ENCODE measurements at regions not wholly inside any gene's neighbourhood (a gene's known extent, or its start where the extent isn't known, plus 50 kb on each side); places are given as distances from the start of the nearest gene placed in this dataset.
"Not testable (repeated sequence)": the region's sequence is repeated elsewhere in the genome, so short reads cannot be mapped to it uniquely, and the experiment has no call there.

DNA sequence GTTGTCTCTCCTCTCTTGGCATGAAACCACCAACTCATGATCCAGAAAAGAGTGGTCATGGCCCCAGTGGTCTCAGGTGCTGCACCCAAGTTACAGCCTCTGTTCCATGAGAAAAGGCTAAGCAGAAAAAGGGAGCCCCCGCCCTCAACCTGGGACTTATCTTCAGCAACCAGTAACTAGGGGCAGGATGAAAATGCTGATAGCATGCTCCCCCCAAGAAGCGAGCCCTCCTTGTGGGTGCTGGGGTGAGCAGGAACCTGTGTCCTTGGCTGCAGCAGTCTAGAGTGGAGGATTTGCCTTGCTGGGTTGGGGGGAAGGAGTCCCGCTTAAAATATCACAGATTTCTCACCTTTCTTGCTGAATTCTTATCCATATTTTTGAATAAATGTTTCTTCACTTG, 490.0 kb downstream of the SUCLG1 start:
- DNase-seq (ENCODE audit: low spot score): no peak

DNA sequence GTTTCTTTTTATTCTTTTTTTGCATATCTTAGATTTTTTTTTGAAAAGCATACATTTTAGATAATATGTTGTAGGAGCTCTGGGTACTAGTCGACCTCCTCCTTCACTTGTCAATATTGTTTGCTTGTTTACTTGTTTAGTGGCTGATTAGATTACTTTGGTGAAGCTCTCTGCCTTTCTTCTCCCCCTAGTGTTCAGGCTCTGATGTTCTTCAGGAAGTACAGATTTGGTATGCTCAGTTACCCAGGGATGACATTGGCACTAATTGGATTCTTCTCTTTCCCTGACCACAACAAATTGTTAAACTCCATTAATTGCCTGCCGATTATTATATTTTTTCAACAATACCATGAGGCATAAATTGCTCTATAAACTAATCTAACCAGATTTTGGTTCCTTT, 491.2 kb downstream of the SUCLG1 start:
- DNase-seq (ENCODE audit: low spot score): no peak

- DNase-seq (ENCODE audit: low spot score): not testable (repeated sequence)
Observed at GRCh38 chr2:83966946-83967345, 492.1 kb downstream of the SUCLG1 start.

GRCh38 chr2:83961512-83961911, 497.6 kb downstream of the SUCLG1 start:
- DNase-seq (ENCODE audit: low spot score): no peak

DNA sequence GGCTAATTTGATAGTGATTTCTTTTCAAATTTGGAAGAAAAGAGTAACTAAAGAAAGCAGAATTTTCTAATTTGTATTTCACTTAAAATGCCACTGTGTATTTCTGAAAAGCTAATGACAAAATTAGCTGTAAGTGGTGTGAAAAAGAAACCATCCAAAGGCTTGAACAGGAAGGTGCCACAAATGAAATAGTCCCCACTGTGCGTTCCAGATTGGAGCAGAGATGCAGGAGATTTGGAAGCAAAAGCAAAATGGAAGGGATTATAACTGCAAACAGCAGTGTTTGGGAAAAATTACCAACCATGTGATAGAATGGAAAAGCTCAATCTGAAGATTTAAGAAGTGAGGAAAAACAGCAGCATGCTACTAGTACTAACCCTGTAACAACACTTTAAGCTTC, 498.7 kb downstream of the SUCLG1 start:
- no peak for DNase-seq (ENCODE audit: low spot score)

- DNase-seq (ENCODE audit: low spot score): no peak
Observed at GRCh38 chr2:83959266-83959665, 499.8 kb downstream of the SUCLG1 start.

GRCh38 chr2:83956991-83957390, 502.1 kb downstream of the SUCLG1 start:
- DNase-seq (ENCODE audit: low spot score): no peak

- DNase-seq (ENCODE audit: low spot score): no peak
Observed at GRCh38 chr2:83953697-83954096, 505.4 kb downstream of the SUCLG1 start.

GRCh38 chr2:83951378-83951947, 507.6 kb downstream of the SUCLG1 start:
- DNase-seq (ENCODE audit: low spot score): no peak

GRCh38 chr2:83949361-83949760, 509.7 kb downstream of the SUCLG1 start:
- no peak for DNase-seq (ENCODE audit: low spot score)

DNA sequence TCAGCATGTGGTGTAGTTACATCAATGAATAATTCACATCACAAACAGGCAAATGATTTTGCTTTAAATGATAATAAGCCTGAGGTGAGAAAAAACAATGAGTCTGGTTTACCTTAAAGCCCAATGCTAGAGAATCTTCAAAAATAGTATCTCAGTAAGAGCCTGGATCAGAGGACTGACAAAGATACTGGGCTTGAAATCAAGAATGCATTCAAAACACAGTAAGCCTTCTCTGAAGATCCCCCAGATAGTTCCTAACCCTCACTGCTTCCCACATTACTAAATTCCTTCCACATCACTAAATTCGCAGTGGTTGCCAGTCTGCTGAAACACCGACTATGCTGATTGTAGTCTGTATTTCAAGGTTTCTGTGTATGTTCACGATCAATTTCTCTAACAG, 514.9 kb downstream of the SUCLG1 start:
- DNase-seq (ENCODE audit: low spot score): no peak

DNA sequence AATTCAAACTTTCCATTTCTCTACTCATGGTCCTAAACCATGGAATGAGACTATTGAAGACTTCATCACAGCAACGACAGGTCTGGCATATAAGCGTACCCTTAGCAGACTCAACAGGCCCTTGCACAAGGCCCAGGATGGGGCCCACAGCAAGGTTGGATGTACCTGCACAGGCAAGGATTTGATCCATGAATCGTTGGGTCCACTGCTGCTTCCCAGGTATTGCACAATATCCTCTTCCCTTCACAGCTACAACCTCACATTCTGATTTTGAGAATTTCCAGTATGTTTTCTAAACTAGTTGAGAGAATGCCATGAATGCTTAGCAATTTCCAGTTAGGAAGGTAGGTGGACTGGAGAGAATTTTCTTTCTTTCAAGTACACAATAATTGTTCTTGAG, 515.8 kb downstream of the SUCLG1 start:
- DNase-seq (ENCODE audit: low spot score): no peak

DNA sequence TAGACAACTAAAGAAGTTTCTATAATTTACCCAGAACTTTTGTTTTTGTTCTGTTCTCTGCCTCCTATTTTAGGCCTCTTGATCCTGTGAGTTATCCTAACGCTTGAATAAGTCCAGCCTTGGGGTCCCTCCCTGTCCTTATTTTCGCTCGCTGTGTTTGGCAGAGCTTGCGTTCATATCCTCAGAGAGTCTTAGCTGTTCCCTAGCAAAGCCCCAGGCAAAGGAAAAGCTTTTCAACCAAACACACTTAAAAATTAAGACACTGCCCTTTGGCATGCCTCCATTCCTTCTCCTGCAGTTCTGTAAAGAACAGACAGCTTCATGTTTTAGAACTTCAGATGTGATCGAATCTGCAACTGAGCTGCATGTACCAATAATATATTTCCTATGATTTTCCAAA, 517.2 kb downstream of the SUCLG1 start:
- DNase-seq (ENCODE audit: low spot score): no peak

DNA sequence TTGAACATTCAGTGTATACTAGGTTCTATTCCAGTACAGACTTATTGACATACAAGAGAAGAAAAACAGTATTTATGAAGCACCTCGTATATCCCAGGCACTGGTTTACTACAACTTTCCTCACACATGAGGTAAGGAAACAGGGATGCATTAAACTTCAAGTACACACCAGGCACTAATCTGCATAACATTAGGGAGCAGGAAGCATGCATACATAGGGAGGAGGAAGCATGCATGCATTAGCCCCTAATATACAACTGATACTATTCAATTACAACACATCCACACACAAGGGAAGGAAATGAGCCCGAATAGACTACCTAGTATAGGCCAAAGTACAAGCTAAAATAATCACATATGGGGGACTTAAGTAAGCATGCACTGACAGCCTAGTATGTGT, 525.3 kb downstream of the SUCLG1 start:
- DNase-seq (ENCODE audit: low spot score): no peak

DNA sequence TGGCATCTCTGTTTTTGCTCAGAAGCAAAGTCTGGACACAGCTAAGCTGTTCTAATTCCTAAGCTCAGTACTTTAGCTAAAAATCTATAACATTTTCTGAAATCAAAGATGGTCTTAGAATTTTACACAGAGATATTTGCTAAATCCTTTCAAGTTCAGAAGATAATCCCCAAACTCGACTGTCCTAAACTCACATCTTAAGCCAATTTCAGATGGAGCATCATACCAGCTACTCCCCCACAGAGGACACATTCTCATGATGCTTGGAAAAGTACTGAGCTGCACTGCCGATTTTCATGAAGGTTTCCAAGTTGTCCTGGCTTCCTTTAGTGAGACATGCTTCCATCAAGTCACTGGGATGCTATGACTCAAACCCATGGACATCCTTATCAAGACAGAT, 535.5 kb downstream of the SUCLG1 start:
- no peak for DNase-seq (ENCODE audit: low spot score)

GRCh38 chr2:83916559-83916958, 542.5 kb downstream of the SUCLG1 start:
- no peak for DNase-seq (ENCODE audit: low spot score)

DNA sequence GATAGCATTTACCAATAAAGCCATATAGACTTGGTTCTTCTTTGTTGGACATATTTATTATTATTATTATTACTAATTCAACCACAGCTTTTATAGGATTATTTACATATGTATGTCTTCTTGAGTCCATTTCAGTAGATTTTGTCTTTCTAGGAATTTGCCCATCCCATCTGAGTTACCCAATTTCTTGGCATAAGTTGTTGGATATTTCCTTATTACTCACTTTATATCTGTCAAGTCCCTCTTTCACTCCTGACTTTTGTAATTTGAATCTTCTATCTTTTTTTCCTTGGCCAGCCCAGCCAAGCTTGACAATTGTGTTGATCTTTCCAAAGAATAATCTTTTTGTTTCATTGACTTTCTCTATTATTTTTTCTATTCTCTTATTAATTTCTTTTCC, 543.7 kb downstream of the SUCLG1 start:
- no peak for DNase-seq (ENCODE audit: low spot score)

GRCh38 chr2:83908750-83909149, 550.3 kb downstream of the SUCLG1 start:
- DNase-seq (ENCODE audit: low spot score): no peak

- no peak for DNase-seq (ENCODE audit: low spot score)
Observed at GRCh38 chr2:83901317-83901716, 557.8 kb downstream of the SUCLG1 start.

DNA sequence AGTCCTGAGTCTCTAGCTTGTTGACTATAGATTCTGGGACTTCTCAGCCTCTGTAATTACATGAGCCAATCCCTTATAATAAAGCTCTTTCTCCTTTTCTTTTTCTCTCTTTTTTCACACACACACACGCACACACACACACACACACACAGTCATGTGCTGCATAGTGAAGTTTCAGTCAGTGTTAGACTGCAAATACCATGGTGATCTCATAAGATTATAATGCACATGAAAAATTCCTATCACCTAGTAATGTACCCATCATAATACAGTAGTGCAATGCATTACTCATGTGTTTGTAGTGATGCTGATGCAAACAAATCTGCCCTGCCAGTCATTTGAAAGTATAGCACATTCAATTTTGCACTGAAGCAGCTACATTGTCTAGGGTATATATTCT, 558.2 kb downstream of the SUCLG1 start:
- DNase-seq (ENCODE audit: low spot score): no peak

- no peak for DNase-seq (ENCODE audit: low spot score)
Observed at GRCh38 chr2:83899271-83899670, 559.8 kb downstream of the SUCLG1 start.

GRCh38 chr2:83894976-83895375, 564.1 kb downstream of the SUCLG1 start:
- DNase-seq (ENCODE audit: low spot score): no peak

DNA sequence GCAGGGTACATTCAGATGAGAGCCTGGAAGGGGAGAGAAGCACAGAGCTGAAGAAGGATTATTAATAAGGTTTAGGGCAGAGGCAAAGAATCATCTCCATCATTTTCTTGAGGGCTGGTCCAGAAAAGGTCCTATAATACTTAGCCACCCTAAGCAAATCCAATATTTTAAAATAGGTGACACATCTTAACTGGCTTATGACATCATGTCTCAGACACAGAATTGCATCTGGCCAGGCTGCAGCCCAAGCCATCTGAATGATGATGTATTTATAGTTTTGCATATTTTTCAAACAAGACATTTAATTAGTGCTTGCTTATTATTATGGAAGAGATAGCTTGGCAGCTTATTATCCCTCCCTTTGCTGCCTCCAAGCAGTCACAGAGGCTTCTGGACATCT, 571.3 kb downstream of the SUCLG1 start:
- DNase-seq (ENCODE audit: low spot score): no peak

- no peak for DNase-seq (ENCODE audit: low spot score)
Observed at GRCh38 chr2:83879127-83879526, 580.0 kb downstream of the SUCLG1 start.

- DNase-seq (ENCODE audit: low spot score): not testable (repeated sequence)
Observed at GRCh38 chr2:83877261-83877660, 581.8 kb downstream of the SUCLG1 start.

Data from globus pallidus (tissue), 1 donor.